Transverse colon (tissue), 4 donors: ENCODE measurements at regions not wholly inside any gene's neighbourhood (a gene's known extent, or its start where the extent isn't known, plus 50 kb on each side); places are given as distances from the start of the nearest gene placed in this dataset.
A peak's percentile ranks its signal among the peaks of the same experiment; 100 is the strongest.

Experiments
- DNase-seq: peaks from one replicate; pipeline ENCODE4 v3.0.0-alpha.2; 2019
- H3K27ac ChIP-seq, 4 donors: fragments of 200-600 bp; sonication (generic); 2 replicates each; pipeline ENCODE4 v1.5.1; 2016 to 2018; ENCODE audit warnings: inconsistent platforms in 4 of 4
- H3K27me3 ChIP-seq: fragments of 200-600 bp; sonication (generic); 2 replicates; pipeline ENCODE4 v1.5.1; 2017; ENCODE audit warnings: inconsistent platforms
- H3K36me3 ChIP-seq, 4 donors: fragments of 200-600 bp; sonication (generic); 2 replicates each; pipeline ENCODE4 v1.5.1; 2017 to 2019; ENCODE audit warnings: inconsistent platforms in 4 of 4
- H3K4me1 ChIP-seq, 4 donors: fragments of 200-600 bp; sonication (generic); 2 replicates each; pipeline ENCODE4 v1.5.1; 2017 to 2020; ENCODE audit warnings: inconsistent platforms in 4 of 4
- H3K4me3 ChIP-seq, 4 donors: fragments of 200-600 bp; sonication (generic); 1 replicate in 1 of 4; 2 replicates in 3 of 4; pipeline versions ENCODE4 v1.5.1 to v1.6.1; 2017 to 2019; ENCODE audit warnings: inconsistent platforms in 4 of 4
- H3K9me3 ChIP-seq, 2 donors: fragments of 200-600 bp; sonication (generic); 2 replicates each; pipeline ENCODE4 v1.5.1; 2017 to 2019; ENCODE audit warnings: inconsistent platforms in 2 of 2
- EP300 ChIP-seq: sonication (generic); formaldehyde crosslinking; IDR thresholded peaks from one replicate; pipeline ENCODE4 v1.6.1; 2017; ENCODE audit warnings: antibody characterized with exemption, low read depth
- POLR2A ChIP-seq: fragments of 450-650 bp; IDR thresholded peaks from one replicate; pipeline ENCODE4 v1.6.1; 2016; ENCODE audit warnings: antibody characterized with exemption, mild to moderate bottlenecking, moderate library complexity
- POLR2AphosphoS5 ChIP-seq, 3 donors: sonication (generic); formaldehyde crosslinking; IDR thresholded peaks; one replicate each; pipeline ENCODE4 v1.6.1; 2016; ENCODE audit warnings: antibody characterized with exemption in 3 of 3
- WGBS, 2 donors: methylation state at CpG; one replicate each; pipeline ENCODE4 v1.1.5; 2018; ENCODE audit warnings: low coverage in 1 of 2; 5-methylcytosine and 5-hydroxymethylcytosine counted together
- in situ Hi-C, 4 donors: fragments of 200-750 bp; cut with MboI; loops; one replicate each; pipeline versions ENCODE4 v1.15.0 to v1.15.1; 2017; ENCODE audit warnings: low sequenced_read_pairs in 3 of 4, low pct_ligation_motif_present in 1 of 4, low pct_unique_long_range_greater_than_20kb in 1 of 4
- intact Hi-C: fragments of 100-400 bp; cut with DNase I; formaldehyde crosslinking; loops from one replicate; pipeline ENCODE4 v1.15.1; 2023; ENCODE audit warnings: low total_unique reads
- TF ChIP-seq, protein P1 (sequence below), 5 experiments: fragments of 200-600 bp in 3 of 5; fragments of 450-650 bp in 2 of 5; sonication (generic) in 3 of 5; IDR thresholded peaks; 1 replicate in 2 of 5; 2 replicates in 3 of 5; pipeline ENCODE4 v1.5.1; 2016 to 2017; ENCODE audit warnings: antibody characterized with exemption in 5 of 5, inconsistent platforms in 3 of 5, mild to moderate bottlenecking in 2 of 5, moderate library complexity in 1 of 5

- in situ Hi-C loops (no loop called here), intact Hi-C loops (no loop called here)
- Histone ChIP-seq H3K4me3 (no peak overlapping the region), H3K36me3 (no peaks in the 10 kb centered on the region), H3K27me3 (no peaks in the 10 kb centered on the region), H3K27ac (peak overlapping the region; percentile 32 to 60 (median 53)), H3K4me1 (peaks cover 0 to 15% (median 8%) of the 10 kb centered on the region in 4 donors), H3K9me3 (no peaks in the 10 kb centered on the region)
- peak; percentile 22 for DNase-seq
- 29 to 59% methylated on average over 3 to 4 of the region's 4 CpGs for WGBS, 2 donors
- TF ChIP-seq POLR2AphosphoS5 (IDR thresholded peaks at IDR 0.05) (peak; percentile 39 to 68 (median 45)), POLR2A (no peak), EP300 (no peak)
- TF ChIP-seq, protein P1, sequence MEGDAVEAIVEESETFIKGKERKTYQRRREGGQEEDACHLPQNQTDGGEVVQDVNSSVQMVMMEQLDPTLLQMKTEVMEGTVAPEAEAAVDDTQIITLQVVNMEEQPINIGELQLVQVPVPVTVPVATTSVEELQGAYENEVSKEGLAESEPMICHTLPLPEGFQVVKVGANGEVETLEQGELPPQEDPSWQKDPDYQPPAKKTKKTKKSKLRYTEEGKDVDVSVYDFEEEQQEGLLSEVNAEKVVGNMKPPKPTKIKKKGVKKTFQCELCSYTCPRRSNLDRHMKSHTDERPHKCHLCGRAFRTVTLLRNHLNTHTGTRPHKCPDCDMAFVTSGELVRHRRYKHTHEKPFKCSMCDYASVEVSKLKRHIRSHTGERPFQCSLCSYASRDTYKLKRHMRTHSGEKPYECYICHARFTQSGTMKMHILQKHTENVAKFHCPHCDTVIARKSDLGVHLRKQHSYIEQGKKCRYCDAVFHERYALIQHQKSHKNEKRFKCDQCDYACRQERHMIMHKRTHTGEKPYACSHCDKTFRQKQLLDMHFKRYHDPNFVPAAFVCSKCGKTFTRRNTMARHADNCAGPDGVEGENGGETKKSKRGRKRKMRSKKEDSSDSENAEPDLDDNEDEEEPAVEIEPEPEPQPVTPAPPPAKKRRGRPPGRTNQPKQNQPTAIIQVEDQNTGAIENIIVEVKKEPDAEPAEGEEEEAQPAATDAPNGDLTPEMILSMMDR (IDR thresholded peaks at IDR 0.05): no peak
Measured at GRCh38 chr5:123696921-123697341, 185.0 kb downstream of the CSNK1G3 start.

DNA sequence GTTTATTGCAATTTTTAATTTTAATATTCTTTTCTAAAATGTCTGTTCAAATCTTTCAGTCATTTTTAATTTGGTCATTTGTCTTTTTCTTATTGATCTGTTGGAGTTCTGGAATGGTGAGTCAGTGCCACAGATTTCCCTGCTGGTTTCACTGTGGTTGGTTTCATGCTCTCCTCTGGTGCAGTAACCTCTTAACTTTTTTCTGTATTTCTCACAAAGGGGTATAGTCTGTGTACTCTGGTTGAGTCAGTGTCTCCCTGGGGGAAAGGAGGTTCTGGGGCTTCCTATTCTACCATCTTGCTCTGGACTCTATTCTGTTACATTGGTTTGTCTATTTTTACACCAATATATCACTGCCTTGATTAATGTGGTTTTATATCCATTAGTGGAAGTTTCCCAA lies 178.8 kb downstream of the CSNK1G3 start:
- no peak overlapping the region for H3K27ac ChIP-seq
- in situ Hi-C loops (no loop called here), intact Hi-C loops (no loop called here)
- TF ChIP-seq, protein P1 (IDR thresholded peaks at IDR 0.05): no peak
- TF ChIP-seq EP300 (no peak), POLR2A (no peak), POLR2AphosphoS5 (IDR thresholded peaks at IDR 0.05) (no peak)
- no peaks in the 10 kb centered on the region for H3K4me1 ChIP-seq
- no peak overlapping the region for H3K4me3 ChIP-seq
- H3K36me3 ChIP-seq: no peaks in the 10 kb centered on the region
- no peaks in the 10 kb centered on the region for H3K27me3 ChIP-seq
- H3K9me3 ChIP-seq: peaks cover 3 to 4% of the 10 kb centered on the region in 2 donors
- no peak for DNase-seq

DNA sequence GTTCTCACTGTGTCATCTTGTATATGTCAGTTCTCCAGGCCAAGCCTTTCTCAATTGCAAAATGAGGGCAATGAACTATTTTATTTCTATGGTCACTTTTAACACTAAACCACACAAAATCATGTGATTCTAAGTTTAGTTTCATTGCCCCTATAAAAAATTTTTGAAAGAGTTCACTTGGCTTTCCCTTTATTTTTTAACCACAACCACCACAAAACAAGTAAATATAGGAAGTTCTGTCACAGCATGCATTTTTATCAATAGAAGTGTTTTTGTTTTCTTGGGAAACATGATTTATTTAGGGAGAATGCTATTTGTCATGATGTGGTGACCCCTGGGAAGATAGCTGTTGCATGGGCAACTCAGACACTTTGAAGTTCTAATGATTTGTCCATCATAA lies 169.1 kb downstream of the CSNK1G3 start:
- H3K27ac ChIP-seq: no peak overlapping the region
- DNase-seq: no peak
- no peak for TF ChIP-seq POLR2AphosphoS5 (IDR thresholded peaks at IDR 0.05)
- no peak for TF ChIP-seq EP300
- TF ChIP-seq POLR2A: no peak
- TF ChIP-seq, protein P1 (IDR thresholded peaks at IDR 0.05): no peak
- H3K4me3 ChIP-seq: no peak overlapping the region
- H3K27me3 ChIP-seq: no peaks in the 10 kb centered on the region
- H3K4me1 ChIP-seq: no peaks in the 10 kb centered on the region
- in situ Hi-C loops: no loop called here
- peaks cover 13 to 15% of the 10 kb centered on the region in 2 donors for H3K9me3 ChIP-seq
- no peaks in the 10 kb centered on the region for H3K36me3 ChIP-seq
- intact Hi-C loops: no loop called here

DNA sequence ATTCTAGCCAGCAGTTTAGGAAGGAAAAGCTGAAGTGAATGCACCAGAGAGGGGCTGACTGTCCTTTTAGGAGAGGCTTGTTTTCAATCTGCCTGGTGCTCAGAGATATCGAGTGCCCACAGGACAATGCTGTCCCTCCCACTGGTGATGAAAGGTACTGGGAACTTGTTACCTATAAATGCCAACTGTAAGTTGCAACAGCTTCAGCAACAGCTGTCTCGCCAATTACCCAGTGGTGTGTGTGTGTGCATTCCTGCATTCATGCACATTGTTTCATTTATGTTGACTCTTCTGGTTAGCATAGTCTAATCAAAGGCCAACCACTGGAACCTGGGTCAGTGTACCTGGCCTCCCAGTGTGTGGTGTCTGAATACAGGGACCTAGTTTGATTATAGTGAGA lies 161.1 kb downstream of the CSNK1G3 start:
- peaks cover 0 to 18% (median 4%) of the 10 kb centered on the region in 4 donors for H3K4me1 ChIP-seq
- H3K4me3 ChIP-seq: no peak overlapping the region
- 68% methylated on average over 2 of the region's 2 CpGs; no CpG with 5 or more reads in 1 of the 2 donors for WGBS, 2 donors
- intact Hi-C loops (no loop called here), in situ Hi-C loops (no loop called here)
- no peak for DNase-seq
- no peaks in the 10 kb centered on the region for H3K9me3 ChIP-seq
- H3K27ac ChIP-seq: no peak overlapping the region
- H3K27me3 ChIP-seq: no peaks in the 10 kb centered on the region
- TF ChIP-seq POLR2A: no peak
- TF ChIP-seq, protein P1 (IDR thresholded peaks at IDR 0.05): no peak
- no peak for TF ChIP-seq POLR2AphosphoS5 (IDR thresholded peaks at IDR 0.05)
- TF ChIP-seq EP300: no peak
- H3K36me3 ChIP-seq: no peaks in the 10 kb centered on the region
